T-cell (primary cell): ENCODE measurements at regions not wholly inside any gene's neighbourhood (a gene's known extent, or its start where the extent isn't known, plus 50 kb on each side); places are given as distances from the start of the nearest gene placed in this dataset.

ENCODE experiments used
- ATAC-seq, 4 experiments: fragments of 200-7000 bp in 3 of 4; fragments of 150-1000 bp in 1 of 4; cut with Tn5 transposase; replicated peaks in 1 of 4; 1 replicate in 3 of 4; 2 replicates in 1 of 4; pipeline ENCODE4 v1.10.0; 2021; ENCODE audit warnings: moderate library complexity in 3 of 4, mild to moderate bottlenecking in 2 of 4, moderate number of reproducible peaks in 1 of 4
- CTCF ChIA-PET, 2 donors: fragments of 300-600 bp; sonication (Branson Sonifier 250); formaldehyde crosslinking; loops; one replicate each; lab custom pipeline; 2022; ENCODE audit warnings: antibody characterized with exemption in 2 of 2; lab: Charles Lee
- POLR2A ChIA-PET, 2 donors: fragments of 300-600 bp; sonication (Branson Sonifier 250); formaldehyde crosslinking; loops; one replicate each; lab custom pipeline; 2022; ENCODE audit warnings: antibody characterized with exemption in 2 of 2; lab: Charles Lee
- DNase-seq, 35 experiments: peaks; one replicate each; pipeline versions ENCODE4 v3.0.0 to v3.0.0-alpha.2; 2013 to 2023
- H3K27ac ChIP-seq: one replicate; pipeline ENCODE4 v1.5.1; 2013; ENCODE audit warnings: low read length
- H3K27me3 ChIP-seq, 2 experiments: replicated peaks in 1 of 2; 1 replicate in 1 of 2; 2 replicates in 1 of 2; pipeline versions ENCODE4 v1.6.1 to v1.7.0; 2013; ENCODE audit warnings: low read length in 1 of 2, mixed read lengths in 1 of 2; ENCODE audit not compliant: control insufficient read depth in 2 of 2, insufficient read depth in 2 of 2; ENCODE audit errors: extremely low read depth in 1 of 2
- H3K36me3 ChIP-seq, 2 donors: 1 replicate in 1 of 2; 2 replicates in 1 of 2; pipeline versions ENCODE4 v1.6.1 to v1.7.0; 2013; ENCODE audit warnings: low read length in 1 of 2; ENCODE audit not compliant: control insufficient read depth in 2 of 2, insufficient read depth in 1 of 2; ENCODE audit errors: extremely low read depth in 1 of 2
- H3K4me1 ChIP-seq, 2 experiments: 1 replicate in 1 of 2; 2 replicates in 1 of 2; pipeline versions ENCODE4 v1.6.1 to v1.7.0; 2013; ENCODE audit warnings: low read length in 2 of 2, mixed read lengths in 1 of 2; ENCODE audit not compliant: insufficient read depth in 2 of 2, control insufficient read depth in 1 of 2; ENCODE audit errors: extremely low read depth in 1 of 2
- H3K4me3 ChIP-seq, 2 donors: 1 replicate in 1 of 2; 2 replicates in 1 of 2; pipeline versions ENCODE4 v1.5.1 to v1.7.0; 2013; ENCODE audit warnings: mild to moderate bottlenecking in 2 of 2, low read length in 1 of 2, moderate library complexity in 1 of 2; ENCODE audit not compliant: control insufficient read depth in 1 of 2; ENCODE audit errors: extremely low read depth in 1 of 2
- H3K9me3 ChIP-seq: 2 replicates; pipeline ENCODE4 v1.7.0; 2013
- H3K27ac Mint-ChIP-seq, 2 donors: one replicate each; pipeline ENCODE4 v1.8.0; 2020 to 2021; ENCODE audit warnings: mild to moderate bottlenecking in 2 of 2, mixed read lengths in 2 of 2
- H3K27me3 Mint-ChIP-seq, 2 donors: one replicate each; pipeline ENCODE4 v1.8.0; 2021 to 2022; ENCODE audit warnings: mixed read lengths in 2 of 2
- H3K36me3 Mint-ChIP-seq: one replicate; pipeline ENCODE4 v1.8.0; 2021; ENCODE audit warnings: mixed read lengths
- H3K4me1 Mint-ChIP-seq, 3 donors: one replicate each; pipeline ENCODE4 v1.8.0; 2020 to 2022; ENCODE audit warnings: mixed read lengths in 3 of 3, mild to moderate bottlenecking in 1 of 3
- H3K4me3 Mint-ChIP-seq, 3 donors: one replicate each; pipeline ENCODE4 v1.8.0; 2020 to 2022; ENCODE audit warnings: mild to moderate bottlenecking in 3 of 3, mixed read lengths in 3 of 3, moderate library complexity in 3 of 3
- H3K9me3 Mint-ChIP-seq, 3 donors: one replicate each; pipeline ENCODE4 v1.8.0; 2020 to 2022; ENCODE audit warnings: mixed read lengths in 3 of 3
- WGBS: methylation state at CpG from one replicate; pipeline ENCODE4 v1.1.5; 2013; ENCODE audit warnings: missing lambda C conversion rate; ENCODE audit not compliant: insufficient coverage; 5-methylcytosine and 5-hydroxymethylcytosine counted together

- ATAC-seq (no peak), DNase-seq (no peak)
- Mint-ChIP-seq H3K4me1 (peaks cover 39 to 69% (median 43%) of the 10 kb centered on the region in 3 donors), H3K27me3 (no peaks in the 10 kb centered on the region), H3K27ac (no peak overlapping the region), H3K36me3 (peaks cover 3% of the 10 kb centered on the region), H3K4me3 (peak overlapping the region in 1 of 3 donors; percentile 58), H3K9me3 (no peaks in the 10 kb centered on the region)
- POLR2A ChIA-PET = no interaction called here
- Histone ChIP-seq H3K4me3 (no peak overlapping the region), H3K9me3 (no peaks in the 10 kb centered on the region), H3K27ac (no peak overlapping the region), H3K36me3 (no peaks in the 10 kb centered on the region), H3K27me3 (peaks cover 0 to 3% of the 10 kb centered on the region in 2 experiments), H3K4me1 (peaks cover 34 to 39% of the 10 kb centered on the region in 2 experiments)
- WGBS = 95% methylated on average over 4 of the region's 4 CpGs
- CTCF ChIA-PET = interaction anchor here in 1 of 2 donors (0.6 to 1.5 kb wide), 2 partner anchors 134 to 372 kb away, joined by 3 to 4 read pairs; no protein-coding TSS in a partner anchor
Measured at GRCh38 chr1:58886611-58887010, 102.8 kb upstream of the JUN start.

- Mint-ChIP-seq H3K4me3 (peak overlapping the region in 1 of 3 donors; percentile 58), H3K27me3 (no peaks in the 10 kb centered on the region), H3K4me1 (peaks cover 39 to 69% (median 43%) of the 10 kb centered on the region in 3 donors), H3K27ac (no peak overlapping the region), H3K36me3 (peaks cover 3% of the 10 kb centered on the region), H3K9me3 (no peaks in the 10 kb centered on the region)
- DNase-seq = no peak
- Histone ChIP-seq H3K4me3 (no peak overlapping the region), H3K36me3 (no peaks in the 10 kb centered on the region), H3K27ac (no peak overlapping the region), H3K27me3 (peaks cover 0 to 3% of the 10 kb centered on the region in 2 experiments), H3K4me1 (peaks cover 34 to 39% of the 10 kb centered on the region in 2 experiments), H3K9me3 (no peaks in the 10 kb centered on the region)
- ChIA-PET POLR2A (no interaction called here), CTCF (interaction anchor here in 1 of 2 donors (1.5 kb wide), 1 partner anchor 134 kb away, joined by 4 read pairs; no protein-coding TSS in a partner anchor)
- no peak for ATAC-seq
Measured at GRCh38 chr1:58887059-58887458, 103.2 kb upstream of the JUN start.

- CTCF ChIA-PET = no interaction called here
- ATAC-seq = no peak
- no peak overlapping the region for H3K4me3 ChIP-seq
- POLR2A ChIA-PET = no interaction called here
- no peak overlapping the region for H3K27ac ChIP-seq
- H3K27ac Mint-ChIP-seq = no peak overlapping the region
- H3K36me3 Mint-ChIP-seq = peaks cover 3% of the 10 kb centered on the region
- H3K4me1 Mint-ChIP-seq = peaks cover 33 to 60% (median 38%) of the 10 kb centered on the region in 3 donors
- peaks cover 30 to 34% of the 10 kb centered on the region in 2 experiments for H3K4me1 ChIP-seq
- H3K27me3 Mint-ChIP-seq = peaks cover 0 to 5% of the 10 kb centered on the region in 2 donors
- H3K9me3 ChIP-seq = no peaks in the 10 kb centered on the region
- WGBS = 96% methylated on average over 4 of the region's 5 CpGs
- no peak for DNase-seq
- no peaks in the 10 kb centered on the region for H3K9me3 Mint-ChIP-seq
- H3K36me3 ChIP-seq = no peaks in the 10 kb centered on the region
- H3K27me3 ChIP-seq = peaks cover 0 to 9% of the 10 kb centered on the region in 2 experiments
- no peak overlapping the region for H3K4me3 Mint-ChIP-seq
Measured at GRCh38 chr1:58888833-58889232, 105.0 kb upstream of the JUN start.

- Histone ChIP-seq H3K9me3 (no peaks in the 10 kb centered on the region), H3K4me3 (no peak overlapping the region), H3K36me3 (no peaks in the 10 kb centered on the region), H3K27me3 (peaks cover 0 to 9% of the 10 kb centered on the region in 2 experiments), H3K4me1 (peaks cover 19 to 29% of the 10 kb centered on the region in 2 experiments), H3K27ac (no peak overlapping the region)
- DNase-seq = no peak
- no peak for ATAC-seq
- H3K4me3 Mint-ChIP-seq = no peak overlapping the region
- CTCF ChIA-PET = no interaction called here
- peaks cover 29 to 50% (median 33%) of the 10 kb centered on the region in 3 donors for H3K4me1 Mint-ChIP-seq
- no CpG with 5 or more reads among the region's 3 CpGs for WGBS
- POLR2A ChIA-PET = interaction anchor here in 1 of 2 donors (0.6 kb wide), 1 partner anchor 74 kb away, joined by 3 read pairs; no protein-coding TSS in a partner anchor
- no peaks in the 10 kb centered on the region for H3K9me3 Mint-ChIP-seq
- no peak overlapping the region for H3K27ac Mint-ChIP-seq
- H3K27me3 Mint-ChIP-seq = peaks cover 0 to 5% of the 10 kb centered on the region in 2 donors
- peaks cover 3% of the 10 kb centered on the region for H3K36me3 Mint-ChIP-seq
Measured at GRCh38 chr1:58890113-58890512, 106.3 kb upstream of the JUN start.

- Mint-ChIP-seq H3K27me3 (peaks cover 0 to 5% of the 10 kb centered on the region in 2 donors), H3K4me3 (no peak overlapping the region), H3K27ac (no peak overlapping the region), H3K36me3 (peaks cover 3% of the 10 kb centered on the region), H3K4me1 (peaks cover 29 to 50% (median 30%) of the 10 kb centered on the region in 3 donors), H3K9me3 (no peaks in the 10 kb centered on the region)
- Histone ChIP-seq H3K27ac (no peak overlapping the region), H3K36me3 (no peaks in the 10 kb centered on the region), H3K4me3 (no peak overlapping the region), H3K4me1 (peaks cover 15 to 29% of the 10 kb centered on the region in 2 experiments), H3K9me3 (no peaks in the 10 kb centered on the region), H3K27me3 (peaks cover 0 to 9% of the 10 kb centered on the region in 2 experiments)
- ChIA-PET POLR2A (no interaction called here), CTCF (interaction anchor here in 1 of 2 donors (0.6 kb wide), 1 partner anchor 17 kb away, joined by 3 read pairs; no protein-coding TSS in a partner anchor)
- ATAC-seq (no peak), DNase-seq (no peak)
- no CpG with 5 or more reads among the region's 3 CpGs for WGBS
Measured at GRCh38 chr1:58890609-58891008, 106.8 kb upstream of the JUN start.

- ATAC-seq (no peak), DNase-seq (no peak)
- Mint-ChIP-seq H3K4me3 (no peak overlapping the region), H3K27me3 (peaks cover 0 to 5% of the 10 kb centered on the region in 2 donors), H3K36me3 (peaks cover 3% of the 10 kb centered on the region), H3K9me3 (no peaks in the 10 kb centered on the region), H3K27ac (no peak overlapping the region), H3K4me1 (peaks cover 26 to 50% (median 27%) of the 10 kb centered on the region in 3 donors)
- no peaks in the 10 kb centered on the region for H3K36me3 ChIP-seq
- H3K27me3 ChIP-seq = peaks cover 0 to 9% of the 10 kb centered on the region in 2 experiments
- CTCF ChIA-PET = no interaction called here
- POLR2A ChIA-PET = no interaction called here
- no peak overlapping the region for H3K27ac ChIP-seq
- no peaks in the 10 kb centered on the region for H3K9me3 ChIP-seq
- H3K4me3 ChIP-seq = no peak overlapping the region
- peaks cover 8 to 27% of the 10 kb centered on the region in 2 experiments for H3K4me1 ChIP-seq
- WGBS = no CpG with 5 or more reads among the region's 2 CpGs
Measured at GRCh38 chr1:58891347-58891746, 107.5 kb upstream of the JUN start.
